ENCODE measurements at regions not wholly inside any gene's neighbourhood (a gene's known extent, or its start where the extent isn't known, plus 50 kb on each side); places are given as distances from the start of the nearest gene placed in this dataset.
A peak's percentile ranks its signal among the peaks of the same experiment; 100 is the strongest.

DNA sequence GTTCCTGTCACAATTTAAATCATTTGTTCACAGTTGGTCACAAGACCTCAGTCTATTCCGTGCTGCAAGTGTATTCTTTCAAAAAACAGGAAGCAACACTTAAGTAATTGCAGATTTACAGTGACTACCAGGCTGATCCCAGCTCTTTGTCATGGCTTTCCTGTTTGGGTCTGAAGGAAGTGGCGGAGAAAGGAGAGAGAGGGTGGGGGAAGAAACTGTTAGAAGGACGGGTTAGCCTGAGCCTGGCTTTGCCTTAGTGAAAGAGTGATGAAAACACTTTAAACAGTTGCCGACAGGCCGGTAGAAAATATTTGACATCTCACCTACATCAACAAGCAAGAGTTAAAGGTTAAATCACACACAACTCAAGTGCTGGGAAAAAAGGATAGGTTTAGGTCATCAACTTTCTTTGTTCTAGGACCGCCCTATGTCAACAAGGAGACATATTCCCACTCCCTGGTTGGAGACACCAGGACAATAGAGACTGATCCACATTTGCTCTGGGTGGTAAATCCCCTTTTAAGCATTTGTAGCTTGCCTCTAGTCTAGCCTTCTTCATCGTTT lies 102.2 kb upstream of the DAB2 start:
- peak; percentile 95 for DNase-seq

DNA sequence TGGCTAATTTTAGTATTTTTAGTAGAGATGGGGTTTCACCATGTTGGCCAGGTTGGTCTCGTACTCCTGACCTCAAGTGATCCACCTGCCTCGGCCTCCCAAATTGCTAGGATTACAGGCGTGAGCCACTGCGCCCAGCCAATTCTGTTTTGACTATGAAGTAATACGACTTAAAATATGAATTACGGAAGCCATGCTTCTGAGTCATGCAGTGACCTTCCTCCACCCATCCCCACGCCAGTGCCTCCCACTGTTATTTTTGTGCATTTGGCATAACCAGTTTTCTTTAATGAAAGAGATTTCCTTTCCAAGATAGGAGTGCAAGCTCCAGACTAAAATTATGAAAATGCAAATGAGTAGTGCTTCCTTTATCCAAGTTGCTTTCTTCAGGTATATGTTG lies 101.0 kb upstream of the DAB2 start:
- peak; percentile 89 for DNase-seq

- DNase-seq: no peak
These were observed 100.5 kb upstream of the DAB2 start for GRCh38 chr5:39525271-39525670.

DNA sequence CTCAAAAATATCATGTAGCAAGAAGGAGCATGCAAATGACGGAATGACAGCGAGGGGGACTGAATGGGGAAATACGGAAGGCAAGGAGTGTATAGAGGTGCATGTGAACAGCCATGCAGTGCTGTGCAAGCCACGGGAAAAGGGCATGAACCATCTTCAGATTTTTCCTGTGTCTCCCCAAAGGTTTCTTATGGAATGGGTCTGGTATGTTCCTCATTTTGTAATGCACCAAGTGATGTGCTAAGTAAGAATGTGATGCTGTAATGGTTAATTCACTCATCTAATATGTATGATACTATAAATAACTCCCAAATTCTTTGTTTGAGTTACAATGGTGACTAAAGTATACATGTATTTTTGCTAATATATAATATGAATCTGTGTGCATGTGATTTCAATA lies 99.0 kb upstream of the DAB2 start:
- DNase-seq: no peak

DNA sequence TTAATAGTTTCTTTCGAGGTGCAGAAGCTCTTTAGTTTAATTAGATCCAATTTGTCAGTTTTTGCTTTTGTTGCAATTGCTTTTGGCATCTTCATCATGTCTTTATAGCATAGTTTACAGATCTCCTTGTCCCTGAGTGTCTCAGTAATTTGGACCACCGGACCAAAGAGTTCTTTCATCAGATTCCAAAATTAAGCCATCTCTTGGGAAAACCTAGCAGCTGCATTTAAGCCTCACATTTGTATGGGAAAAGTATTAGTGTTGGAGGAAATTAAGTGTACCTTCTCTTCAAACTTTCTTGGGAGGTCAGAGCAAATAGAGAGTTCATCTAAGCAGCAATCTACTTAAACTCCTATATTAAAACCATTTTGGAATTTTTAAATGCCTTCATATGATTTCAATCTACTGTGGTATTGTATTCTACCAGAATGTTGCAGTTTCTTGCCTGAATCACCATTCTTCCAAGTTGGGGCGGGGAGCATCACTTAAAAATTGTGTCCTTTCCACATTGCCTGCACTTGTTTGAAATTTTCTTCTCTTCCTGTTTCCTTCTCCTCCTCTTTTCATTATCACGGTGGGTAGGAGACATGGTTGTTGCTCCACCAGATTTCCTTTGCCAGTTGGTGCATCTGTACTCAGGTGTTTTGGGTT lies 97.3 kb upstream of the DAB2 start:
- DNase-seq: no peak

DNA sequence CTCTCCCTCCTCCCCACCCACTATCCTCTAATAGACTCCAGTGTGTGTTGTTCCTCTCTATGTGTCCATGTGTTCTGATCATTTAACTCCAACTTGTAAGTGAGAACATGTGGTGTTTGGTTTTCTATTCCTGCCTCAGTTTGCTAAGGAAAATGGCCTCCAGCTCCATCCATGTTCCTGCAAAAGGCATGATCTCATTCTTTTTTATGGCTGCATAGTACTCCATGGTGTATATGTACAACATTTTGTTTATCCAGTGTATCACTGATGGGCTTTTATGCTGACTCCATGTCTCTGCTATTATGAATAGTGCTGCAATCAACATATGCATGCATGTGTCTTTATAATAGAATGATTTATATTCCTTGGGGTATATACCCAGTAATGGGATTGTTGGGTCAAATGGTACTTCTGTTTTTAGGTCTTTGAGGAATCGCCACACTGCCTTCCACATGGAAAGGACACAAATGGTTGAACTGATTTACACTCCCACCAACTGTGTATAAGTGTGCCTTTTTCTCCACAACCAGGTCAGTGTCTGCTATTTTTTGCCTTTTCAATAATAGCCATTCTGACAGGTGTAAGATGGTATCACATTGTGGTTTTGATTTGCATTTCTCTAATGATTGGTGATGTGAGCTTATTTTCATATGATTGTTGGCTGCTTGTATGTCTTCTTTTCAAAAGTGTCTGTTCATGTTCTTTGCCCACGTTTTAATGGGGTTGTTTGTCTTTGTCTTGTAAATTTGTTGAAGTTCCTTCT lies 96.5 kb upstream of the DAB2 start:
- DNase-seq: no peak

- peak; percentile 21 for DNase-seq
These were observed 95.4 kb upstream of the DAB2 start for GRCh38 chr5:39520232-39520572.

DNA sequence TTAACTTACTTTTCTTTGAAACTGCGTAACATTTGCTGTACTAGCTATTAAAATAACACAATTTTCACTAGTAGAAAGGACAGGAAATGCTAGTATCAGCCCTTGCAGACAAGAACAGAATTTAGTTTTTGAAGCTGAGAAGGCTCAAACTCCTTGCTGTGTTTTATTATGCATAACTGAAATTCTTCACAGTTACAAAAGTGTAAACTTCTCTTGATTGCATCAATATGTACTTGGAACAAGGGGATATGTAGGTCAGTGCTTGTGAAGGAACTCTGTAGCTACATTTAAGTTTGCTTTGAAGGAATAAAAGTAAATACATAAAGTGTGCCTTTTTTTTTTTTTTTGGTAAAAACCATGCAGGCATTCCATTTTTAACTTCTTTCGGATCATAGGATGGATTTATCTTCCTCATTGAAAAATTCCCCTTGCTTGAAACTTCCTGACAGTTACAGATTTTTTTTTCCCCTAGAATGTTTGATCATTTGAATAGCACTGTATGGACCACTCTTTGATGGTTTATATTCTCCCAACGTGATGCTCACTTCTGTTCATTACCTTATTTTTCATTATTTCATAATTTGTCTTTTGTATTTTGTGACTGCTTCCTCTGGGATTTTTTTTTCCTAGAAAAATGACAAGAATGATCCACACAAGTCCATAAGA lies 94.9 kb upstream of the DAB2 start:
- DNase-seq: no peak

GRCh38 chr5:39519079-39519478 lies 94.3 kb upstream of the DAB2 start:
- no peak for DNase-seq

- DNase-seq: no peak
These were observed 93.7 kb upstream of the DAB2 start for GRCh38 chr5:39518516-39518915.

GRCh38 chr5:39517800-39518199 lies 93.0 kb upstream of the DAB2 start:
- no peak for DNase-seq

- peak; percentile 21 for DNase-seq
These were observed 91.1 kb upstream of the DAB2 start for GRCh38 chr5:39515881-39516280.

- DNase-seq: peak; percentile 30
These were observed 88.5 kb upstream of the DAB2 start for GRCh38 chr5:39513236-39513635.

GRCh38 chr5:39506211-39506610 lies 81.4 kb upstream of the DAB2 start:
- DNase-seq: no peak

DNA sequence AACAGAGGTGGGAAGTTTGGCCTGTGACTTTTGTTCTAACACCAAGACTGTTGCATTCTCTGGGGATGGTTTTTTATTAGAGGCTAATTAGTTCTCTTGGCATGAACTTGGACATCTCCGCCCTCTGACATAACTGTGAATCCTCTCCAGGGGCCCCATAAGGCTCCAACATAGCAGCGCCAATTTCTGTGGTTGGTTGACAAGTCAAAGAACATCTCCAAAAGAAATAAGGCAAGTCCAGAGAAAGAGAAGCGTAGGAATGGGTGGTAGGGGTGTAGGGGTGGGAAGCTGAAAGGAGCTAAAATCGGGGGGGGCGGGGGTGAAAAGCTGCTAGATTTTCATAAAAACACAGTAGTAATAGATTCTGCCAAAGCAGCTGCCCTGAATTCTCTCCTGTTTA lies 81.0 kb upstream of the DAB2 start:
- no peak for DNase-seq

- no peak for DNase-seq
These were observed 80.6 kb upstream of the DAB2 start for GRCh38 chr5:39505363-39505762.

DNA sequence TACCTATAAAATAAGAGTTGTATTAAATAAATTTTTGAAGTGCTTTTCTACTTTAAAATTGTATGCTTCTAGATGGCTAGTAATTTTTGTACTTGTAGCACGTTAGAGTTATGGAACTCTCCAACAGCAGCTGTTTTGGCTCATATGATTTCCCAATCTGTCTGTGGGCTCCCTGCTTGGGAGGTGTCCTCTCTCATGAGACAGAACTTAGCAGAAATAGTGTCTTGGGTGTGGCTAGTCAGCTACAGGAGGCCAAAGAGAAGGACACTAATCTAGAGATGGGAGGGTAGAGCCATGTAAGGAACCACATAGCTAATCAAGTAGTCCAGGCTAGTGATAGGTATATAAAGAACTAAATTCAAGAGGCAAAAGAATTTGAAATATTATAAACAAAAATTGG lies 78.4 kb upstream of the DAB2 start:
- DNase-seq: peak; percentile 81

GRCh38 chr5:39502704-39503103 lies 77.9 kb upstream of the DAB2 start:
- DNase-seq: no peak

DNA sequence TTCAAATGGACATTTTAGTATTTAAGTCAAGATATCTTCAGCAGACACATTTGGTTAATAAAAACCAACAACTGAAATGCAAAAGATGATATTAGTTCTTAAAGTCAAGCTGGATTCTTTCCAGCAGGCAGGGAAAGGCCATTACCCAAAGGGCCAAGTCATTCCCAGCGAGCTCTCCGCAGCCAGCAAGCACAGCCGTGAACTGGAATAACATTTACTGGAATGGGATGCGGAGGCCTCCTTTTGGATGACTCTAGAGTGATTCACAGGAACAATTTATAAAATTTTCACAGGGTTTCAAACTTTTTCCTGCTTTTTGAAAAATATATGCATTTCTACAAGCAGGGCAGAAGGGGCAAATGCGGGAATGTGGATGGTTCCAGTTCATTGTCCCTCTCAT lies 76.6 kb upstream of the DAB2 start:
- DNase-seq: no peak

DNA sequence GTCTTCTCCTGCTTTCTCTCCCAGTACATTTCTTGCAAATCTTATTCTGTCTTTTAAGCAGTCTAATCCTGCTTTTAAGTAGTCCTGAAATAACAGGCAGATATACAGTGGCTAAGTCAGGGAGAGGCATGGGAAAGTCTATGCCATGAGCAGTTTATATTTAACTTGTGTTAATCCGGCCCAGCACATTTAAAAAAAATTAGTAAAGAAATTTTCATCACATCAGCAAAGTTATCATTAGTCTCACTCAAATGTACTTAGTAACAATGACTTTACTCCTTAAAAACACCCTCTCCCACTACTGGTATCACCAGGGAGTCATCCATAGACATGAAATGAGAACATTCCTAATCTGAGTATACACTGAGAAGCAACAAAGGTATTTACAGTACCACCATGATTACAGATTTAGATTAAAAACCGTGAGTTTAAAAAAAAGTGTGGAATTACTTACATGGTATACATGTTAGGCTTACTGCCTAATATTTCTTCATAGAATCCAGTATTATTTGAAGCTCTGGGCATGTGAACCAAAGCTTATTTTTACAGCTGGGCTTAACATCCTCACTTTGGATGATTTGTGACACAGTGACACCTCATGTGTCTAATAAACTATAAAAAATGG lies 75.9 kb upstream of the DAB2 start:
- no peak for DNase-seq

GRCh38 chr5:39498278-39498952 lies 73.6 kb upstream of the DAB2 start:
- peak; percentile 59 for DNase-seq

DNA sequence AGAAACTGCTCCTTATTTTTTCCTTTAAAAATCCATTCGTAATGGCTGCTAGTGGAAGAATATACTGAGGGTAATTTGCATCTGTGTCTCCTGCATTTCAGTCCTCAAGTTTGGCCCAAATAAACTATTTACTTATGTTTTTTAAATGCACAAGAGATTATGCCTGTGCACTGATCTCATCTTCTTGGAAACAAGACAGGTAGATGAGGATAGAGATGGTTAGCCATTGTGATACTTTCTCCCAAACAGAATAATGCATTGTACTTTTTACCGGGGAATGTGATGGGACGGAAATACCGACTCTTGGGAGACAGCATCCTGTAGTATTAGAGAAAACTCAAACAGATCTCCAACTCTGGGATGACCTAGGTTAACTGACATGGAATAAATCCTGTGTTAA lies 72.5 kb upstream of the DAB2 start:
- no peak for DNase-seq

- DNase-seq: peak; percentile 35
These were observed 70.4 kb upstream of the DAB2 start for GRCh38 chr5:39495227-39495626.
